ENCODE measurements at regions not wholly inside any gene's neighbourhood (a gene's known extent, or its start where the extent isn't known, plus 50 kb on each side); places are given as distances from the start of the nearest gene placed in this dataset.
"Not testable (repeated sequence)": the region's sequence is repeated elsewhere in the genome, so short reads cannot be mapped to it uniquely, and the experiment has no call there.

DNA sequence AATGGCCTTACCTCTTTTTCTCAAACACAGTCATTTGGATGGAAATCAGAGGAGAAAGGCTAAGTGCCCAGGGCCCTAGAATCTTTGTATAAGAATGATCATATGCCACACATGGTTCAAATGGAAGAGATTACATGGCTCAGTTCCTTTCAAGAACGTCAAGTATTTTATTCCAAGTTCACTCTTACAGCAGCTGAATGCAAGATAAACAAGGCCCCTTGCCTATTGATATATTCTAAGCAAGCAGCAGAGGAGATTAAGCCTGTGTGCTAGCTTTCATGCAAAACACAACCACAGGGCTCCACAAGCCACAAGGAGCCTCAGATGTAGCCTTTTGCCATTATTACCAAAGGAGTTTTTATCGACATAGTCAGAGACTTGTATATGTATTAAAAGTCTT is 55.3 kb upstream of the SLCO6A1 start:
- DNase-seq: no peak

DNA sequence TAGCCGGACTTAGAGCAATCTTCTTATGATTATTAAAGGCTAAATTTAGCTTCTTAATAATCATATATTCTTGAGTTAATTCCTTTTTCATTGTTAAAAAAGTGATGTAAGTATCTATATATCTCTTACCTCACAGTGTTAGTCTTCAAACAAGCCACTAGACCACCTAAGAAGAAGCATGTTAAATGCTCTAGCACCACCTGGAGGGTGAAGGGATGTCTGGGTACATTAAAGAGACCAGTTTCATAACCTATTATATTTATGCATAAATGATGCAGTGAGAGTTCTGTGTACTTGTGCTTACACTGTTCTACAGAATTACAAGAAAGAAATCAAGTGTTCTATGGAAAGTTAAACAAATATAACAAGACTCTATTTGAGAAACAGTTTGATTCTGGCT is 55.9 kb upstream of the SLCO6A1 start:
- DNase-seq: no peak

GRCh38 chr5:102561894-102562760 is 63.3 kb upstream of the SLCO6A1 start:
- DNase-seq: no peak

DNA sequence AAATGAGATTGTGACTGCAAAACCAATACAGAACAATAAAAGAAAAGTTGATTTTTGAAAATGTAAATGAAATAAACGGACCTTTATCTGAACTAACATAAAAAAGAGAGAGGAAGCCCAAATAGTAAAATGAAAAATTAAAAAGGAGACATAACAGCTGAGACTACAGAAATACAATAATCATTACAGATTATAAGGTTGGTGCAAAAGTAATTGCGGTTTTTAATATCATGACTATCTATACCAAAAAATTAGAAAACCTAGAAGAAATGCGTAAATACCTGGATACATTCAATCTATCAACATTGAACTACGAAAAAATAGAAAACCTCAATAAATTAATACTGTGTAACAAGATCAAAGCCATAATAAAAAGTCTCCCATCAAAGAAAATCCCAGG is 71.9 kb upstream of the SLCO6A1 start:
- DNase-seq: no peak

GRCh38 chr5:102578362-102578761 is 79.6 kb upstream of the SLCO6A1 start:
- no peak for DNase-seq

DNA sequence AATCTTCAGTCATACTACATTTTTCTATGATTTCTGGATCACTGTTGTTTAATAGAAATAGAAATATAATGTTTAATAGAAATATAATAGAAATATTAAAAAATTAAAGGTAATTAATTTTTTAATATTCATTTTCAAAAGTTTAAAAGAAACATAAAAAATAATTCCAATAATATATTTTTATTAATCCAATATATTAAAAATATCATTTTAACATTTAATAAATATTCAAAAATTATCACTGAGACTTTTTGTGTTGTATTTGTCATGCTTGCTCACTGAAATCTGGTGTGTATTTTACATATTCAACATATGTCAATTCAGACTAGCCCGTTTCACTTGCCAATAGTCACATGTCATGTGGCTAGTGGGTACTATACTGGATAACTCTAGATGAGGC is 80.6 kb upstream of the SLCO6A1 start:
- no peak for DNase-seq

DNA sequence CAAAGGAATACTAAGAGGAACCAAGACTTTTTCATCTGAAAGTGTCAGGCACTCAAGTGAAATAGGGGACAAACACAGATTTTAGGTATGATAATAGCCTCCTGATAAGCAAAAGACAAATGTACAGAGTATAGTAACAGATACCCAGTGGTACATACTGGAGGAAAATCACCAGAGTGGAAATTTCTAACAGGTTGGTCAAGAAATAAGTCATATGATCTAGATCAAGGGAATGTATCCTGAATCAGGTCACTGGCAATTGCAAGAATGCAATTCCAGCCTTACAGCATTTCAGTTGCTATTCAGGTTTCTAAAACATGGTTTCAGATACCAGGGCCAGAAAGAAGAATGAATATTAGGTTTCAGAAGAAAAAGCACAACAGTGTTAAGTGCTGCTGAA is 82.2 kb upstream of the SLCO6A1 start:
- DNase-seq: no peak

- no peak for DNase-seq
Measured at GRCh38 chr5:102582696-102583095, 83.9 kb upstream of the SLCO6A1 start.

- no peak for DNase-seq
Measured at GRCh38 chr5:102583276-102584124, 84.7 kb upstream of the SLCO6A1 start.

DNA sequence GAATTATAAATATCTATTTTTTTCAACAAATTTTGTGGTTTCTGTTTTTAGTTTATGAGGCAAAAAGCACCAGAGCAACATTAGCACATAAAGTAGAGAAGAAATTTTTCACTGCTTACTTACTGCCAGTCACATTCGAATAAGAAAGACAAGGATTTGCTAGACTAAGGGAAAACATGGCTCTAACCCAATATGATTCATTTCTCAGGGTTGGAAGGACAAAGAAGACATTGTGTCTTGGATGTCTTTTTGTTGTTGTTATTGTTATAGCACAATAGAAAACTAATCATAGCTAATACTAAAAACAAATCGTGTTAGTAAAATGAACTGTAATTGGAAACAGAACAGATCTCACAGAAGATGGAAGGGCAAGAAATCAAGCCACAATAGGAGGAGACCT is 90.9 kb upstream of the SLCO6A1 start:
- no peak for DNase-seq

GRCh38 chr5:102590467-102590866 is 91.7 kb upstream of the SLCO6A1 start:
- no peak for DNase-seq

DNA sequence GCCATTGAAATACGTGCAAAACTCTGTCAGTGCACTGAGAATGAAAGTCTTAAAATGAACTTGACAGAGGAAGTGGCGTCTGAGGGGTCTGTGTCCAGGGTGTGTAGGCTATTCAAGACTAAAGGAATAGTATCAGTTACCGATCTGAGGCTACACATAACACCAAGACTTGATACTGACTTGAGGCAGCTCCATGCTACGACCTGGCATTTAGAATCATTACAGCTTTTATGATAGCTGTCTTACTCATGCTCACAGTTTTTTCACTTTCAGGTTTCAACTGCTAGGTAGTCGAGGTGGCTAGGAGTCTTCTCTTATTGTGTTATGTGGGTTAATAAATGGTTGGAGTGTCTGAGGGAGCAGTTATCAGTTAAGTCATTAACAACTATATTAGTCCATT is 92.8 kb upstream of the SLCO6A1 start:
- DNase-seq: no peak

DNA sequence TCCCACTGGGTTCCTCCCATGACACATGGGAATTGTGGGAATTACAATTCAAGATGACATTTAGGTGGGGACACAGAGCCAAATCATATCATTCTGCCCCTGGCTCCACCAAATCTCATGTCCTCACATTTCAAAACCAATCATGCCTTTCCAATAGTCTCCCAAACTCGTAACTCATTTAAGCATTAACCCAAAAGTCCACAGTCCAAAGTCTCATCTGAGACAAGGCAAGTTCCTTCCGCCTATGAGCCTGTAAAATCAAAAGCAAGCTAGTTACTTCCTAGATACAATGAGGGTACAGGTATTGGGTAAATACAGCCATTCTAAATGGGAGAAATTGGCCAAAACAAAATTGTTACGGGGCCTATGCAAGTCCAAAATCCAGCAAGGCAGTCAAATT is 93.8 kb upstream of the SLCO6A1 start:
- DNase-seq: not testable (repeated sequence)

DNA sequence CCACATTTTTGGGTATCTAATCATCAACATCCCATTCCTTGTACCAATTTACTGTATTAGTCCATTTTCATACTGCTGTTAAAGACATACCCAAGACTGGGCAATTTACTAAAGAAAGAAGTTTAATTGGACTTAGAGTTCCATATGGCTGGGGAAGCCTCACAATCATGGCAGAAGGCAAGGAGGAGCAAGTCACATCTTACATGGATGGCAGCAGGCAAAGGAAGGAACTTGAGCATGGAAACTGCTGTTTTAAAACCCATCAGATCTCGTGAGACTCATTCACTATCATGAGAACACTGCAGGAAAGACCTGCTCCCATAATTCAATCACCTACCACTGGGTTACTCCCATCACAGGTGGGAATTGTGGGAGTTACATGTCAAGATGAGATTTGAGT is 95.4 kb upstream of the SLCO6A1 start:
- DNase-seq: no peak

GRCh38 chr5:102595332-102595731 is 96.5 kb upstream of the SLCO6A1 start:
- DNase-seq: no peak

GRCh38 chr5:102596113-102596512 is 97.3 kb upstream of the SLCO6A1 start:
- no peak for DNase-seq

GRCh38 chr5:102596951-102597350 is 98.2 kb upstream of the SLCO6A1 start:
- DNase-seq: no peak

DNA sequence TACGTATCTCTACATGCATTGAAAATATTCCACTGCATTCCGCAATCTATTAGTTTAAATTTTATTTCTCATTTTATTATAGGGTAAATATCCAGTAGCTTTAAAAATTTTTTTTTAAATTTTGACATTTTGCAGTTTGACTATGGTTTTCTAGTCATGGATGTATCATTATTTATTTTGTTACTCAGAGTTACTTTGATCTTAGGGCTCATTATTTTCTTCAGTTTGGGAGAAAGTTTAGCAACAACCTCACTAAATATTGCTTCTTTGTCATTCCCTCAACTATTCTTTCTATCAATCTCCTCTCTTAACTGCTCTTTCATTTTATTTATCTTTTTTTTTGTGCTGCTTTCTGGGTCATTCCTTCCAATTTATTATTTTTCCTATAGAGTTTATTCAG is 100.5 kb upstream of the SLCO6A1 start:
- no peak for DNase-seq

- DNase-seq: no peak
Measured at GRCh38 chr5:102600964-102601363, 102.2 kb upstream of the SLCO6A1 start.

GRCh38 chr5:102603670-102604069 is 104.9 kb upstream of the SLCO6A1 start:
- no peak for DNase-seq

DNA sequence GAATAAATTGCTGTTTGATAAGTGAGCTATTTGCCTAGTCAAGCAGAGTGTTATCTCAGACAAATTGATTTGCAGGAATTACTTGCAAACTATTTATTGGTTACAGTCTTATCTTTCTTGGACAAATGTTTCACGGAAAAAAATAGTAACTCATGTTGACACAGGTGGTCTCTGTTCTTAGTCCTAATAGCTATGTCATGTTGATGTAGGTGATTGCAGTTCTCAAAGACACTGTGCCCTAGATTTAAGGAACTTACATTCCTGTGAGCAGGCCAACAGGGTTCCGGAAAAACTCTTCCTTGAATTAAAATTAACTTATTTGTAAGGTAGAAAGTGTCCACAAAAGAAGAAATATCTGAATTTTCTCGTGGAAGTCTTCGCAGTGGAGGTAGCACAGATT is 109.6 kb upstream of the SLCO6A1 start:
- no peak for DNase-seq

DNA sequence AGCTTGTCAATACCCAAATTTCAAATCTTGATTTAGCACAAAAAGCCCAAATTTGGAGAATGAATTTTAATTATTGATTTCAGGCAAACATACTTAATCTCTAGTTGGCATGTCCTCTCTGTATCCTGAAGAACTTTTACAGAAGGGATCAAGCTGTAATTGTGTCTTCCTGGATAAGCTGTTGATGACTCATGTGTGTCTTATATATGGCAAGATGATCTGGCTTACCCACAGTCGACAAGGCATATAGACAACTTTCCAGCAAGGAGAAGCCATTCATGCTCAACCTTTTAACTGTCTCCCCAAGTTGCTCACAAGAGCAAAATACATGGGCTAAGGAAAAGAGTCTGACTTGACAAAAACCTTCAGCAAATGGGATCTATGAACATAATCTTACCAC is 112.5 kb upstream of the SLCO6A1 start:
- DNase-seq: no peak

DNA sequence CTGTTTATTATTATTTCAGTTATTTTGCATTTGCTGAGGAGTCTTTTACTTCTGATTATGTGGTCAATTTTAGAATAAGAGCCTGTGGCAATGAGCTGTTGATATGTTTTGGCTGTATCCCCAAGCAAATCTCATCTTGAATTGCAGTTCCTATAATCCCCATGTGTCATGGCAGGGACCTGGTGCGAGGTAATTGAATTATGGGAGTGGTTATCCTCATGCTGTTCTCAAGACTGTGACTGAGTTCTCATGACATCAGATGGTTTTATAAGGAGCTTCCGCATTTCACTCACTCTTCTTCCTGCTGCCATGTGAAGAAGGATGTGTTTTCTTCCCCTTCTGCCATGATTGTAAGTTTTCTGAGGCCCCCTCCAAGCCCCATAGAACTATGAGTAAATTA is 114.9 kb upstream of the SLCO6A1 start:
- DNase-seq: no peak
